GM12864 (cell line): ENCODE measurements at regions not wholly inside any gene's neighbourhood (a gene's known extent, or its start where the extent isn't known, plus 50 kb on each side); places are given as distances from the start of the nearest gene placed in this dataset.

Source experiments
- DNase-seq: peaks from one replicate; pipeline ENCODE4 v3.0.0-alpha.2; 2011; ENCODE audit warnings: low read depth
- H3K4me3 ChIP-seq: 2 replicates; pipeline ENCODE4 v1.5.1; 2011; ENCODE audit warnings: mild to moderate bottlenecking, low read depth, low read length, control low read depth
- TF ChIP-seq, protein P1 (sequence below): IDR thresholded peaks from 2 replicates; pipeline ENCODE4 v1.5.1; 2011; ENCODE audit warnings: low read depth, mild to moderate bottlenecking, moderate library complexity, low read length, control low read depth, inconsistent platforms; ENCODE audit errors: missing control alignments

- TF ChIP-seq, protein P1, sequence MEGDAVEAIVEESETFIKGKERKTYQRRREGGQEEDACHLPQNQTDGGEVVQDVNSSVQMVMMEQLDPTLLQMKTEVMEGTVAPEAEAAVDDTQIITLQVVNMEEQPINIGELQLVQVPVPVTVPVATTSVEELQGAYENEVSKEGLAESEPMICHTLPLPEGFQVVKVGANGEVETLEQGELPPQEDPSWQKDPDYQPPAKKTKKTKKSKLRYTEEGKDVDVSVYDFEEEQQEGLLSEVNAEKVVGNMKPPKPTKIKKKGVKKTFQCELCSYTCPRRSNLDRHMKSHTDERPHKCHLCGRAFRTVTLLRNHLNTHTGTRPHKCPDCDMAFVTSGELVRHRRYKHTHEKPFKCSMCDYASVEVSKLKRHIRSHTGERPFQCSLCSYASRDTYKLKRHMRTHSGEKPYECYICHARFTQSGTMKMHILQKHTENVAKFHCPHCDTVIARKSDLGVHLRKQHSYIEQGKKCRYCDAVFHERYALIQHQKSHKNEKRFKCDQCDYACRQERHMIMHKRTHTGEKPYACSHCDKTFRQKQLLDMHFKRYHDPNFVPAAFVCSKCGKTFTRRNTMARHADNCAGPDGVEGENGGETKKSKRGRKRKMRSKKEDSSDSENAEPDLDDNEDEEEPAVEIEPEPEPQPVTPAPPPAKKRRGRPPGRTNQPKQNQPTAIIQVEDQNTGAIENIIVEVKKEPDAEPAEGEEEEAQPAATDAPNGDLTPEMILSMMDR = peak; percentile 19
- no peak overlapping the region for H3K4me3 ChIP-seq
- DNase-seq = no peak
Measured at GRCh38 chr2:19116918-19117317, 241.5 kb downstream of the OSR1 start.

GRCh38 chr2:19114754-19115231, 243.6 kb downstream of the OSR1 start:
- TF ChIP-seq, protein P1 = no peak
- H3K4me3 ChIP-seq = no peak overlapping the region
- no peak for DNase-seq

- TF ChIP-seq, protein P1 = no peak
- DNase-seq = no peak
- no peak overlapping the region for H3K4me3 ChIP-seq
Measured at GRCh38 chr2:19114126-19114525, 244.3 kb downstream of the OSR1 start.

GRCh38 chr2:19111354-19111753, 247.1 kb downstream of the OSR1 start:
- TF ChIP-seq, protein P1 = no peak
- DNase-seq = no peak
- H3K4me3 ChIP-seq = no peak overlapping the region

DNA sequence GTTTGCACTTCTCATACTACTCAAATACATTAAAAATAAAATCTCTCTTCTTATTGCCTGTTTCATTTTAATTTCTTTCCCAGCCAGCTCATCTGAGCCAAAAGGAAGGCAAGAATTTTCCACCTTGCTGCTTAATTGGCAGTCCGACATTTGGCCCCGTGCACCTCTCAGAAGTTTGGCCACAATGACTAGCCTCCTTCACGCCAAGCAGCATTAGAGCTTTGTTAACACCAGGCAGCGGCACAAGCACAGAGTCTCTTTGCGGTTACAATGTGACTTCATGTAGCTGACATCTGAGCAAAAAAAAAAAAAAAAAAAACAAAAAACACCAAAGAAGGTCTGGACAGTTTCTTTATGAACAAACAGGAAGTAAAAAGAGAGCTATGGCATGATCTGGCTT, 248.9 kb downstream of the OSR1 start:
- no peak for DNase-seq
- TF ChIP-seq, protein P1 = no peak
- no peak overlapping the region for H3K4me3 ChIP-seq

- no peak overlapping the region for H3K4me3 ChIP-seq
- TF ChIP-seq, protein P1 = no peak
- no peak for DNase-seq
Measured at GRCh38 chr2:19106376-19106775, 252.0 kb downstream of the OSR1 start.

DNA sequence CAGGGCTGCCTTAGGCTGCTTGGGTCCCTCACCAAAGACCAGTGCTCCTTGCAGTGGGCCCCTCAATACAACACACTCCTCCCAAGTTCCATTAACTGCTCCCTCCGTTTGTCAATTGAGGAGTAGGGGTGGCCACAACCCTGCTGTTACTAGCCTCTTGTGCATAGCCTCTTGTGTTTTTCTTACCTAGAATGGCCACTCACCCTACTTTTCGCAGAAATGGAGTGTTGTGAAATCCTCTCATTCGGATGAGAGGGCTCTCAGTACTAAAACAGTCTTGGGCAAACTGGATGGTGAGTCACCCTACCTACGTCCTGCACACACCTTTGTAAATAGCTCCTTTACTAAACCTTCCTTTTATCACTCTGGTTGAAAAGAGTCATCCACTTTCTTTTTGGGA, 253.9 kb downstream of the OSR1 start:
- H3K4me3 ChIP-seq = no peak overlapping the region
- DNase-seq = no peak
- TF ChIP-seq, protein P1 = no peak
